ENCODE measurements at regions not wholly inside any gene's neighbourhood (a gene's known extent, or its start where the extent isn't known, plus 50 kb on each side); places are given as distances from the start of the nearest gene placed in this dataset.

- TF ChIP-seq CTCF (IDR thresholded peaks at IDR 0.05) = no peak
- TF ChIP-seq POLR2A (IDR thresholded peaks at IDR 0.05) = no peak
Observed at GRCh38 chr2:3100386-3100785, 277.2 kb downstream of the EIPR1 start.

Data from uterus (tissue), 2 donors.